ENCODE measurements at regions not wholly inside any gene's neighbourhood (a gene's known extent, or its start where the extent isn't known, plus 50 kb on each side); places are given as distances from the start of the nearest gene placed in this dataset.
"Not testable (repeated sequence)": the region's sequence is repeated elsewhere in the genome, so short reads cannot be mapped to it uniquely, and the experiment has no call there.

- no peak for DNase-seq (ENCODE audit: low read depth in 4 of 4, low spot score in 2 of 4)
Observed at GRCh38 chr11:71182791-71183677, 69.3 kb downstream of the SHANK2 start.

GRCh38 chr11:71181566-71181965 is 70.8 kb downstream of the SHANK2 start:
- DNase-seq (ENCODE audit: low read depth in 4 of 4, low spot score in 2 of 4), result no peak

- no peak for DNase-seq (ENCODE audit: low read depth in 4 of 4, low spot score in 2 of 4)
Observed at GRCh38 chr11:71180694-71181470, 71.5 kb downstream of the SHANK2 start.

- DNase-seq (ENCODE audit: low read depth in 4 of 4, low spot score in 2 of 4), result no peak
Observed at GRCh38 chr11:71179877-71180605, 72.3 kb downstream of the SHANK2 start.

- DNase-seq (ENCODE audit: low read depth in 4 of 4, low spot score in 2 of 4), result no peak
Observed at GRCh38 chr11:71178076-71178475, 74.3 kb downstream of the SHANK2 start.

- no peak for DNase-seq (ENCODE audit: low read depth in 4 of 4, low spot score in 2 of 4)
Observed at GRCh38 chr11:71176812-71177211, 75.6 kb downstream of the SHANK2 start.

GRCh38 chr11:71173709-71174108 is 78.7 kb downstream of the SHANK2 start:
- DNase-seq (ENCODE audit: low read depth in 4 of 4, low spot score in 2 of 4), result no peak

- no peak for DNase-seq (ENCODE audit: low read depth in 4 of 4, low spot score in 2 of 4)
Observed at GRCh38 chr11:71172680-71173079, 79.7 kb downstream of the SHANK2 start.

- no peak for DNase-seq (ENCODE audit: low read depth in 4 of 4, low spot score in 2 of 4)
Observed at GRCh38 chr11:71171576-71171975, 80.8 kb downstream of the SHANK2 start.

- no peak for DNase-seq (ENCODE audit: low read depth in 4 of 4, low spot score in 2 of 4)
Observed at GRCh38 chr11:71170624-71171423, 81.6 kb downstream of the SHANK2 start.

- DNase-seq (ENCODE audit: low read depth in 4 of 4, low spot score in 2 of 4), result no peak
Observed at GRCh38 chr11:71169313-71169712, 83.1 kb downstream of the SHANK2 start.

- DNase-seq (ENCODE audit: low read depth in 4 of 4, low spot score in 2 of 4), result not testable (repeated sequence)
Observed at GRCh38 chr11:71167814-71168213, 84.6 kb downstream of the SHANK2 start.

GRCh38 chr11:71165771-71166170 is 86.6 kb downstream of the SHANK2 start:
- DNase-seq (ENCODE audit: low read depth in 4 of 4, low spot score in 2 of 4), result no peak

GRCh38 chr11:71164621-71165020 is 87.8 kb downstream of the SHANK2 start:
- DNase-seq (ENCODE audit: low read depth in 4 of 4, low spot score in 2 of 4), result no peak

GRCh38 chr11:71164186-71164585 is 88.2 kb downstream of the SHANK2 start:
- DNase-seq (ENCODE audit: low read depth in 4 of 4, low spot score in 2 of 4), result no peak

- DNase-seq (ENCODE audit: low read depth in 4 of 4, low spot score in 2 of 4), result no peak
Observed at GRCh38 chr11:71163371-71163770, 89.0 kb downstream of the SHANK2 start.

GRCh38 chr11:71158936-71159335 is 93.4 kb downstream of the SHANK2 start:
- DNase-seq (ENCODE audit: low read depth in 4 of 4, low spot score in 2 of 4), result no peak

- DNase-seq (ENCODE audit: low read depth in 4 of 4, low spot score in 2 of 4), result not testable (repeated sequence)
Observed at GRCh38 chr11:71157676-71158075, 94.7 kb downstream of the SHANK2 start.

GRCh38 chr11:71156301-71156700 is 96.1 kb downstream of the SHANK2 start:
- no peak for DNase-seq (ENCODE audit: low read depth in 4 of 4, low spot score in 2 of 4)

- no peak for DNase-seq (ENCODE audit: low read depth in 4 of 4, low spot score in 2 of 4)
Observed at GRCh38 chr11:71155846-71156245, 96.5 kb downstream of the SHANK2 start.
